G401.6 (cell line): ENCODE measurements at regions not wholly inside any gene's neighbourhood (a gene's known extent, or its start where the extent isn't known, plus 50 kb on each side); places are given as distances from the start of the nearest gene placed in this dataset.
"Not testable (repeated sequence)": the region's sequence is repeated elsewhere in the genome, so short reads cannot be mapped to it uniquely, and the experiment has no call there.

ENCODE experiments used
- FAIRE-seq: peaks from 2 replicates; lab custom pipeline; 2012; peaks lifted over from hg19 to GRCh38; lab: Jason Lieb, UNC

DNA sequence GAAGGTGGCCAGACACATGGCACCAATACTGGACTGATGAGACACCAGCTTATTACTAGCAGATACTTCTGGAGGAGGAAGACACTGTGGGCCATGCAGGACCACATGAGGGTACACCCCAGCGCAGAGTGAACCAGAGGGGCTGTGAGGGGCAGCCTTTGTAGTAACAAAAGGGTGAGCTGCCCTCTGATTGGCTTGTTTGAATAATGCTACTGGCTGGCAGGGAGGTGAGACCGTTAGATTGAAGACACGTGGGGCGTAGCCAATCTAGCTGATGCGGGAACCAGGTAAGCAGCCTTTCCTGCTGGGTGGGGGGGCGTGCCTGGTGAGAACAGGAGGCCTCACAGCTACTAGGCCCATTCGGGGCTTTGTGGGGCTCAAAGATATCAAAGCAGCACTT is 102.8 kb upstream of the SEC14L1 start:
- no peak for FAIRE-seq

DNA sequence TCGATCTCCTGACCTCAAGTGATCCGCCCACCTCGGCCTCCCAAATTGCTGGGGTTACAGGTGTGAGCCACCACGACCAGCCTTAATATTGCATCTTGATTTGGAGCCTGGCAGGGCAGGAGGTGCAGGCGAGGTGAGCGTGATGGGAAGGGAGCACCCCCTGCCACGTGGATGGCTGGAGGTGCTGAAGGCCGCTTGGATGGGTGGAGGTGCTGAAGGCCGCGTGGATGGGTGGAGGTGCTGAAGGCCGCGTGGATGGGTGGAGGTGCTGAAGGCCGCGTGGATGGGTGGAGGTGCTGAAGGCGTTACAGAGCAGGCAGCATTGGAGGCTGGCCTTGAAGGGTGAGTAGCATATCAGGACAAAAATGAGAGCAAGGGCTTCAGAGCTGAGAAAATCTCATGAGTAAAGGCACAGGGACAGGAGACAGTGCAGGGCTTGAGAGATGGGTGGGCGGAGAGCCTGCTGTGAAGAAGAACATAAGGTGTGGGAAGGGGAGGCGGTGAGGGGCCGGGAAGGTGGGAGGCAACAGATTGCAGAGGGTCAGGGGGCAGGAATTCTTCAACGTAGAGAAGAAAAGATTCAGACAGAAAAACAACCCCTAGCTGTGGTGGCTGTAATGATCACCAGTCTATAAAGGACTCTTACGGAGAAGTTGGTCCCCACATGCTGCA is 101.7 kb upstream of the SEC14L1 start:
- FAIRE-seq: no peak

DNA sequence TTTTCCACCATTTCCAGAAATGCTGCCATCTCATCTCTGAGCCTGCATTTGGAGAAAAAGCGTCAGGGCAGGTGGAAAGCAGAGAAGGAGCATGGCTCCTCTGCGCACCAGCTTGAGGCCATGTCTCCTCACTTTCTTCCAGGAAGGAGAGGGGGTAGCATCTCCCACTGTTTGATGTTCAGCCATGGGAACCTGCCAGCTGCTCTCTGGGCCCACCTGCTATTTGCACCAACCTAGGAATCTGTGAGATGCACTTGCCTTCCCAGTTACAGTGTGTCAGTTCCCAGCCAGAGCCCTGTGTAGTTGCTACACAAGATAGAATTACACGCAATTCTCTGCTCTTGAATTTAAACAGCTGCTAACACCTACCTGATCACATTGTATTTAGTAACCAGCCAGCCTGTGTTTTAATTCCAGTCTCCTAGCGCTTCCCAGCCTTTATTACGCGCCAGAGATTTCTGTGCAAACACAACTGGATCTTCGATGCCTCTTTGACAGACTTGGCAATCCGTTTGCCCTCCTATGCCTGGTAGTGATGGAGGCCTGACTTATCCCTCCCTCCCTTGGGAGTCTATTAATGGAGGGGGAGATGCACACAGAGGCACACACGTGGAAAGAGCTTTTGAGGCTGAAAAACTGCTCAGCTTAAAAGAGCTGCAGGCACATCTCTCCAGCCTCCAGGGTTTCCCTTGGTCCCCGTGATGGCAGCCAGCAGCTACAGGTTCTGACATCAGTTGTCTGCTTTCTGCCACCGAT is 98.1 kb upstream of the SEC14L1 start:
- no peak for FAIRE-seq

DNA sequence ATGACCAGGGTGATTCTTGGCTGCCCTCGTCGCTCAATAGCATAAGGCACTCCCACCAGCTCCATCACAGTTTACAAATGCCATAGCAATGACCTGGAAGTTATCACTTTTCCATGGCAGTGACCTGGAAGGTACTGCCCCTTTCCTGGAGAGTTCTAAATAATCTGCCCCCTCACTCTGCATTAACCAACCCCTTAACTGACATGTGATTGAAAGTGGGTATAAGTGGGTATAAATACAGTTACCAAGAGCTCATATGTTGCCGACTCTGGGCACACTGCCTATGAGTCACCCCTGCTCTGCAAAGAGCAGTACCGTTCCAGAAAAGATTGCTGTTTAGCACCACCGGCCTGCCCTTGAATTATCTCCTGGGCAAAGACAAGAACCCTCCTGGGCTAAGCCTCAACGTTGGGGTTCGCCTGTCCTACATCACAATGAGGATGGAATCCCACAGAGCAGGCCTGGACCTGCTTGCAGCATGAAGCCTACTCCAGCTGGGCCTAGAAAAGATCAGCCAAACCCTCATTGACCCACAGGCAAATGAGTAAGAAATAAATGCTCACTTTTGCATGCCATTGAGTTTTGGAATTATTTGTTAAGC is 95.2 kb upstream of the SEC14L1 start:
- no peak for FAIRE-seq

DNA sequence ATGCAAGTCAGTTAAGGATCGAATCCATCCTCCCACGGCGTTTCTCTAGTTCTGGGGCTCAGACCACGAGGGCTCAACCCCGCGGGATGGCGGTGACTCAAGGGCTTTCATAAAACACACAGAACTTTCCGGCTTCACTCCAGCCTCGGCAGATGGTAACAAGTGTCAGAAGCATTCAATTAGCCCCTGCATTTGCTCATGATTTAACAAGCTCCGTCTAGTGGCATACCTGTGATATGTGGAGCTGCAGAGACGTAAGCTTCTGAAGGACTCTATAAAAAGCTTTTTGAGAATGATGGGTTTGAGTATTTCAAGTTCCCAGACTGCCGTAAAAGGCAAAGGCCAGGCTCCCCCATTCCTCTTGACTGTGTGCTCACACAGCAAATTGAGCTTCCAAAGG is 91.3 kb upstream of the SEC14L1 start:
- FAIRE-seq: no peak

DNA sequence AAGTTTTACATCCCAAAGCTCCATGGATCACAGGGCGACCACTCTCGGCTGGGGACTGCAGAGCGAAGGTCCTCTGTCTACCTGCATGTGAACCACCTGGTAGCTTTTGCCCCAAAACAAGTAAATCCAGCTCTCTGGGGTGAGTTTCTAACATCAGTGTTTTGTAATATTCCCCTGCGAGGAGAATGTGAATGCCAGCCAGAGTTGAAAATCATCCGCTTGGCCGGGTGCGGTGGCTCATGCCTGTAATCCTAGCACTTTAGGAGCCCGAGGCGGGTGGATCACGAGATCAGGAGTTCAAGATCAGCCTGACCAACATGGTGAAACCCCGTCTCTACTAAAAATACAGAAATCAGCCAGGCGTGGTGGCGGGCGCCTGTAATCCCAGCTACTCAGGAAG is 89.9 kb upstream of the SEC14L1 start:
- not testable (repeated sequence) for FAIRE-seq

DNA sequence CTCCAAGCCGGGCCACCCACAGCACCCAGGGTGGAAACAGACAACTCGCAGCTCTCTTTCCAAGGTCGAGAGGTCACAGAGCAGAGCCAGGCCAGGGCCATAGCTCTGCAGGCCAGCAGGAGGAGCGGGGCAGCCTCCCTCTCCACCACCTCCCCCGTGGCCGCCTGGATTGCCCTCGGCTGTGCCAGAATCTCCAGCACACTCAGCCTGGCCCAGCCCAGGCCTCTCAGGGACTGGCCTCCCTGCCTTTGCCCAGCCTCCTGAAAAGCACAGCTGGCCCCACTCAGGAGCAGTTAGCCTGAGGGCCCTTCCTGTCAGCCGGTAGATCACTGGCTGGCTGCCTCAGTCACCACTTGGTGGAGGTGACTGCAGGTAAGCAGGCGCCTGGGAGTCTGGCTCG is 85.8 kb upstream of the SEC14L1 start:
- no peak for FAIRE-seq

DNA sequence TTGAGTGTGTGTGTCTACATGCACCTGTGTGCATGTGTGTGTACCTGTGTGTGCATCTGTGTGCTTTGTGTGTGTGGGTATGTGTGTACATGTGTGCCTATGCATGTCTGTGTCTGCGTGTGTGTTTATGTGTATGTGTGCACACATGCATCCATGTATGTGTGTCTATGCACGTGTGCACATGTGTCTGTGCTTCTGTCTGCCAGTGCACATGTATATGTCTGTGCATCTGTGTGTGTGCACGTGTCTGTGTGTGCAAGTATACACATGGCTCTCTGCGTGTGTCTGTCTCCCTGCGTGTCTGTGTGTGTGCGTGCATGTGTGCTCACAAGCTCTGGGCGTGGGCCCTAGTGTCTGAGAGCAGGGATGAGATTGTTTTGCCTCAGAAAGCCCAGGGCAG is 85.3 kb upstream of the SEC14L1 start:
- FAIRE-seq: no peak

DNA sequence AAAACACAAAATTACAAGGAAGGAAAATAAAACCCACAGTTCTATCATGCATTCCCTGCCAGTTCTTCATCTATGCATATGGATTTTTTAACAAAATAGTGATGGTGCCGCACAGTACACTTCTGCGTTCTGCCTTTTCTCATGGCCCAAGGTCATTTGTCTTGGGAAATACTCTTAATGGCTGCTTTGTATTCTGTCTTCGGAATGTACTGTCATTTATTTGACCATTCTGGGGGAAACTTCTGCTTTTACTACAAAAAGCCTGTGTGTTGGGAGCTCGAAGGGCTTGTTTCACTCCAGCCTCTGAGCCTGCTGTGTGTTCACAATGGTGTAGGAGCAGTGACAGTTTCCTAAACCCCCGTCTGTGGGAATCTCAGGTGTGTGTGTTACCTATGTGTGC is 82.8 kb upstream of the SEC14L1 start:
- no peak for FAIRE-seq

DNA sequence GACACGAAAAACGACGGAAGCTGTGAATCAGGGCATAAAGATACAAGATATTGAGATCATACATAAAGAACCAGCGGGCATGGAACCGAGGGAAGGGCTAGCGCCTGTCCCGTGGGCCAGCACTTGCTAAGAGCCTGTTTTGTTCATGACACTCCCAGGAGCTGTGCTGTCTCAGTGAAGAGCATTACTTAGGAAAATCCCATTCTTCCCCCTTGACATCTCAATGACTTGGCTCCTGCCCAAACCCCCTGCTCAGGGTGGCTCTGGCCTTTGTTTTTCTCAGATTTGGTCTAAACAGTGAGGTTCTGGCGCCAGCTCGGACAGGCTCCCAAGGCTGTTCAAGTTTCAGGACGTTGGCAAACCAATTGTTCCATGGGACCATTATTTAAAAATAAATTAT is 79.1 kb upstream of the SEC14L1 start:
- no peak for FAIRE-seq

DNA sequence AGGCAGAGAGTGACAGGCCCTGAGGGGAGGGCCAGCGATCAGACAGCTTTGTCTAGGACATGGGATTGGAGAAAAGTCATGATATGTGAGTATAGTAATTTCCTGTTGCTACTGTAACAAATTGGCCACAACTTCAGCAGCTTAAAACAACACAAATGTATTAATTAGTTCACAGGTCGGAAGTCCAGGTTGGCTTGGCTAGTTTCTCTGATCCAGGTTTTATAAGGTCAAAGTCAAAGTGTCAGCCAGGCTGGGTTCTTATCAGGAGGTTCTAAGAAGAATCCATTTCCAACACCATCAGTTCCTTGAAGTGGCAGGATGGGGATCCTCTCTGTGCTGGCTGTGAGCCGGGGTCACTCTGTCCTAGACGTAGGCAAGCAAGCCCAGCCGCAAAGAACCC is 76.2 kb upstream of the SEC14L1 start:
- no peak for FAIRE-seq

DNA sequence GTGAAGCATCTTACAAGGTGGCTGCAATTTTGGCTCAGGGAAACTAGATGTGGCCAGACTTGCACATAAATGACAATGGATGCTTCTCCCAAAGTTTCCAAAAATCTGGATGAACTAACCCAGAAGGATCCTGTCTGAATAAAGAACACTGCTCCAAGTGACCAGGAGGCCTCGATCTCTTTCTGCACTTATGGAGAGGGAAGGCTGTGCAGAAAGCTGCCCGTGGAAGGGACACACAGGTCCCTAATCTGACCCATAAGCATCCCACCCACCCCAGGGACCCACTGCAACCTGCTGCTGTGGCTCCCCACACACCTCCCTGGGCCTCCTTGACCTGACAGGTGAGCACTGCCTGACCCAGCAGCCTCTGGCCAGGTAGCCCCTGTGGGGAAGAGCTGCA is 74.6 kb upstream of the SEC14L1 start:
- no peak for FAIRE-seq

DNA sequence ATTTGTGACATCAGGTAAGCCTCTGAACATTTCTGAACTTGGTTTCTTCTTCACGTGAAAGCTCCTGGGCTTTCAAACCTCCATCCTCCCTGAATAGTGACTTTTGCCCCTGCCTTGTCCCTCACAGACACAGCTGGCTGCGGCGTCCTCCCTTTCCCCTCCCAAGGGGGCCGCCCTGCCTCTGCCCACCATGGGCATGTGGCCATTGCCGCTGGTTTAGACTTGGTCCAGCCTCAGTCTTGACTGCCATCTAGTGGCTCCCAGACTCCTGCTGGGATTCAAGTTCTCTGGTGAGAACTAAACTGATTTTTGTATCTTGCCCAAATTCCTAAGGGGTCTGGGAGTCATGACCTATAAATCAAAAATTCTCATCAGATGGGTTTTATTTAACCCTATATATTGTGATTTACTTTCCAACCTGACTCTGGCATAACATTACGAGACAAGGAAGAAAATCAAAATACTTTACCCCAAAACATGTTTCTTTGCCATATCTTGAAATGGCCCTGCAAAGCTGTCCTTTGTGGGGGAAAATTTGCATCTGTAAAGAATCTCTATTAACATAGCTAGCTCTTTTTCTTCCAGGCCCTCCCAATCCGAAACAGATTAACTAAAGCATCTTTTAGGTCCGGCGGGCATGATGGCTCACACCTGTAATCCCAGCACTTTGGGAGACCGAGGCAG is 73.9 kb upstream of the SEC14L1 start:
- FAIRE-seq: peak; percentile 44

DNA sequence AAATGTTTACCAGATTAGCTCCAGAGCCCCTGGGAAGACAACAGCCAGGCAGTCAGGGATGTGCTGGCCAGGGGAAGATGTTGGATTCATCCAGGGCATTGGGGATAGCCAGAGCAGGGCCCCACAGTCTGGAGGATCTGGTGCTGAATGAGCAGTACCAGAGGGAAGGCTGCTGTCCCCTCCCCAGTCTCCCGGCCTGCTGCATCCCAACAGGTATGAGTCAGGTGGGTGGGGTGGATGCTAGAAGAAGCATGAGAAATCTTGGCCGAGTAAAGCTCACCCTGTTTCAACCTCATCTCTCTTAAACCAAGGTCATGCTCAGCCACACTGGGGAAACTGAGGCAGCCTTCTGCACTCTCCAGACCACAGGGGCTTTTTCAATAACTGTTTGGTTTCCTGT is 71.9 kb upstream of the SEC14L1 start:
- FAIRE-seq: no peak

DNA sequence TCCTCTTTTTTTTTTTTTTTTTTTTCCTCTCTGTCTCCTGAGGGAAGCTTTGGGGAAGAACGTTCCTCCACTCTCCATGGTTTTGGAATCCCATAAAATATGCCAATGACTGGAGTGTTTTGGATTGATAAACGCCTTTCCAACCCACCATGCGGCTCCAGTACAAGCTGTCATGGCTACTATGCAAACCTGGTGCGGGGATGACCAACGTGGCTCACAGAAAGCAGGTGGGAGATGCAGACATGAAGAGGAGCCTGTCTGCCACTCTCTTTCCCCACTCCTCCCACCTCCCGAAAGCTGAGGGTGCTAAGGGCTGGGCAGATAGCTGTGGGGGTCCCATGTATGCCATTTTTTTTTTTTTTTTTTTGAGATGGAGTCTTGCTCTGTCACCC is 69.9 kb upstream of the SEC14L1 start:
- no peak for FAIRE-seq

DNA sequence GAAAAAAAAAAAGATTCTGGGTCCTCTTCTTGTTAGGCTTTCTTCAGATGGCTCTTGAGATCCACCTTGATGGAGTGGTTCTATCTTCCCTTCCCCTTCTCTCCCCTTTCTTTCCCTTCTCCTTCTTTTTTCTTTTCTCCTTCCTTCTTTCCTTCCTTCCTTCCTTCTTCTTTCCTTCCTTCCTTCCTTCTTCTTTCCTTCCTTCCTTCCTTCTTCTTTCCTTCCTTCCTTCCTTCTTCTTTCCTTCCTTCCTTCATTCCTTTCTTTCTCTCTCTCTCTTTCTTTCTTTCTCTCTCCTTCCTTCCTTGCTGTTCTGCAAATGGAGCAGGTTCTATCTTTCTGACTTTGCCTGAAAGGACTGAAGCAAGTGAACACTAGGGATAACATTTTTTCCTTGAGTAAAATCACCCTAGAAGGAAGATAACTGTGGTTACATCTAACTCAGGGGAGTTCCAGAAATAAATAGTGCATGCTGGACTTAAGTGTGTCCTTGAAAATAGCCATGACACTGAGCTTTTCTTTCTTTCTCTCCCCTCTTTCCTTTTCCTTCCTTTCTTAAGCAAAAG is 68.8 kb upstream of the SEC14L1 start:
- no peak for FAIRE-seq

DNA sequence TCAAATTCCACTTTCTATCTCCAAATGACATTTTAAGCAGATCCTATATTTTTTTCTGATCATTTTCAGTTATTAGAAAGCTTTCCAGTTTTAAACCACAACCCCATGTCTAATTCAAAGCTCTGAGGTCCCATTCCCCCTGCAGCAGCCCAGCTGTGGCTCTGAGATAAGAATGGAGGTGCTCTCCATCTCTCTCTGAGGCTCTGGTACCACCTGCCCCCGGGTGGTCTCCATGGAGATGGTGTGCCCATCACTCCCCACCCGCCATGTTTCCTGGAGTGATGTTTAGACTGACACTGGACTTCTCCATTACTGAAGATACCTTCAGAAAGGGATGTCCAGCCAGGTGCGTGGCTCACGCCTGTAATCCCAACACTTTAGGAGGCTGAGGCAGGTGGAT is 68.1 kb upstream of the SEC14L1 start:
- no peak for FAIRE-seq

DNA sequence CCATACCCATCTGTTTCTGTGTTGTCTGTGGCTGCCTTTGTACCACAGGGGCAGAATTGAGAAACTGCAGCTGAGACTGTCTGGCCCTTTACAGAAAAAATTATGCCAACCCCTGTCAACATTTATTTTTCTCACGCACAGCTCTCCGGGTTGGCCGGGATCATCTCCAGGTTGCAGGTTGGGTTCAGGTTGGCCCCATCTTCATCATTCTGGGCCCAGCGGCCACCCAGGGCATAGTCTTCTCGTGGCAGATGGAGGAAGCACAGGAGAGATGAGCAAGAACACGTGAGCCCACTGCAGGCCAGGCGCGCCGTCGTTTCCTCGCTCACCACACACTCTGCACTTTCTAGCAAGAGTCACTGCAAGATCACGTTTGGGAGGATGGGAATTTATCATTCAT is 66.1 kb upstream of the SEC14L1 start:
- no peak for FAIRE-seq

DNA sequence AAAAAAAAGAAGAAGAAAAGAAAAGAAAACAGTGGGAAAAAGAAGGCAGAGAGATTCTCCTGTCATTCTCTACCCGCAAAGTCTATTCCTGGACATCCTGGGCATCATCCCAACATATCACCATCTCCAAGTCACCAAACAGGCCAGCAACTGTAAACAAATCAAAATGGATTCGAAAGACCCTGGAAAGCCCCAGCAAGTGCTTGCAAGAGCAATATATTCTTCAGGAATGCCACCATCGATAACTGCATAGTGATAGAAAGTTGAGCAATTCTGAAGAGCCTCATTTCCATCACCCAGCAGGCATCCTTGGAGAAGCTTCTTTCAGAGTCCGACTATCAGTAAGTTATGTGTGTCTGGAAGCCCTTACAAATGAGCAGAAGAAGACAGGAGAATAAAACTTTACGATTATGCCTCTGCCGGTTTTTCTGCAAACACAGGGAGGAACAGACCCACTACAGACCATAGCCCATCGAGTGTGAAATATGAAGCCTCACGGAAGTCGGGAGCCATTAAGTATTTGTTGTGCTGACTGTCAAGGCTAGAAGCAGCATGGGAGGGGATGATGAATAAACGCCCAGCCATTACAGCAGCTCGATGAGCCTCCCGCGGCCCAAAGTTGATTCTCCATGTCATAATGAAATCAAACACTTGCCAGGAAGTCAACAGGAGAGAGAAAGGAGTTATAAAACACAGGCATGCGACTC is 64.5 kb upstream of the SEC14L1 start:
- no peak for FAIRE-seq

DNA sequence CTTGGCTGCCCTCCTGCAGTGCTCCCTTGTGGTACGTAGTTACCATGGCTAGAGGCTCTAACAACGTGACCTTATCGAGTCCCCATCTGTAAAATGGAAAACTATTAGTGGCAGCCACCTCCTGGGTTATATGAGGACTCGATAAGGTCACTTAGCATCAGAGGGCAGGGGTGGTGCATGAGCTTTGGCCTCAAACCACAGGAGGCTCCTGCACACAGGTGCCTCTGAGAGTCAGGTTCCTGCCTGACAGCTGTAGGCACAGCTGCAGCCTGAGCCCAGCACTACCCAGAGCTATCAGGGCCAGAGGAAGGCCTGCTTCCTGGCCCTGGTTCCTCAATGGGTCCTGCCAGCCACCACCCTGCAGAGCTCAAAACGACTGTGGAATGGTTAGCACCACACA is 57.2 kb upstream of the SEC14L1 start:
- no peak for FAIRE-seq

DNA sequence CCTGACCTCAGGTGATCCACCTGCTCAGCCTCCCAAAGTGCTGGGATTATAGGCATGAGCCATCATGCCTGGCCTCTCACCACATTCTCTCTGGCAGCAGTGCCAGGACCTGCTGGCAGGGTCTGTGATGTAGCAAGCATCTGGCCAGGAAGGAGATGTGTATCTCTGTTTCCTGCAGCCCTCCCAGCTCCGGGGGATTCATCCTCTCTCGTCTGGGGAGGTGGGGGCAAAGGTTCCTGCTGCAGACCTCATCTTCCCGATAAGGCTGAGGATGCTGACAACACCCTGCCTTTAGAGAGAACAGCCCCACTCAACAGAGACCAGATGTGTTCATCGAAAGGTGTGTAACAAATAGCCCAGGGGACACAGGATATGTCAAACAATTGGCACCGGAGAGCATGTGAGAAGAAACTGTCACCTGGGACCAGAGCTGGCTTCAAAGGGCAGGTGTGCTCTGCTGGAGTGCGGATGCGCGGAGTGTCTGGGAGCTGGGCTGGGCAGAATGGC is 54.8 kb upstream of the SEC14L1 start:
- no peak for FAIRE-seq

DNA sequence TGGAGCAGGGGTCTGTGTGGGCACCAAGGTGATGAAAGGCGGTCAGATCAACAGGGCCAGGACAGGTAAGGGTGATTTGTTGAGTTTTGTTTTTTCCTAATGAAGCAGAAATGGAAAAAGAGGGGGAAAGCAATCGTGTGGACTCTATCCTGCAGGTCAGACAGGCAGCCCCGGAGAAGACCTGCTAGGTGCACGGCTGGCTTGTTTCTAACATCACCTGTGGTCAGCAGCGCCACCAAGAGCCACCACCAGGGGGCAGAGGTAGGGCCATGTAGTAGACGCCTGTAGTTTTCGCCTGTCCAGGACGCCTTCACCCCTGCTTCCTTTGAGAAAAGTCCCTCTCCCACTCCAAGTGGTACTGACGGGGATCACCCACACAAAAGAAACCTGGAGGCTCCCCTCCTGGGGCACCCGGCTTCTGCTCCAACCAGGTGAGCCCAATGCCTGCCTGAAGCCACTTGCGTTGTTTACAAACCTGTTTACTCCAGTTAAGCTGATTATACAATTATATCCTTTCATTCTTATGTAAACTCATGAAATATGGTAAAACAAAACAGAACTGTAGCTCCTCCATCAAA is 54.2 kb upstream of the SEC14L1 start:
- no peak for FAIRE-seq
